SU-DHL-6 (cell line): ENCODE measurements at regions not wholly inside any gene's neighbourhood (a gene's known extent, or its start where the extent isn't known, plus 50 kb on each side); places are given as distances from the start of the nearest gene placed in this dataset.

ENCODE experiments used
- CTCF ChIP-seq: fragments of 200-600 bp; sonication (generic); IDR thresholded peaks from one replicate; pipeline ENCODE4 v1.5.1; 2017; ENCODE audit warnings: antibody characterized with exemption, mild to moderate bottlenecking, low read length, moderate library complexity; ENCODE audit not compliant: insufficient read depth, poor library complexity, severe bottlenecking
- EZH2phosphoT487 ChIP-seq: fragments of 200-600 bp; sonication (generic), shearing (Covaris generic); conservative IDR thresholded peaks from 2 replicates; pipeline ENCODE4 v1.6.1; 2018; ENCODE audit warnings: mild to moderate bottlenecking, antibody characterized with exemption, low read length, moderate library complexity, mixed read lengths

DNA sequence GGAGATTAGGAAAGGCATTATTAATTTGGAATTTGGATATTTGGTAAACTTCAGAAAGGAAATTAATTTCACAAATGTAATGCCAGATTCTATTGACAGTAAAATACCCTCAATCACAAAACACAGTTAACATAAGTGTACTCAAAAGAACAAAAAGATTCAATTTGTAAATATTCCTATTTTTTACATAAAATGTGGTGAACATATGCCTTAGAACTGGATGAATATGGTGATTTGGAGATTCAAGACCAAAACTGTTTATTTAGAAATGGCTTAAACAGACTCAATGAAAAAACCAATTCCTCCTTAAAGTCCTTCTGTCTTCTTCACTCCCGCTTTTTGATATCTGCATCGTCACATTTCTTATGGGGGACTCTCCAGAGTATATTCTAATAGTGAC lies 417.6 kb upstream of the TENM3 start:
- TF ChIP-seq CTCF (no peak), EZH2phosphoT487 (no peak)
